ENCODE measurements at regions not wholly inside any gene's neighbourhood (a gene's known extent, or its start where the extent isn't known, plus 50 kb on each side); places are given as distances from the start of the nearest gene placed in this dataset.

DNA sequence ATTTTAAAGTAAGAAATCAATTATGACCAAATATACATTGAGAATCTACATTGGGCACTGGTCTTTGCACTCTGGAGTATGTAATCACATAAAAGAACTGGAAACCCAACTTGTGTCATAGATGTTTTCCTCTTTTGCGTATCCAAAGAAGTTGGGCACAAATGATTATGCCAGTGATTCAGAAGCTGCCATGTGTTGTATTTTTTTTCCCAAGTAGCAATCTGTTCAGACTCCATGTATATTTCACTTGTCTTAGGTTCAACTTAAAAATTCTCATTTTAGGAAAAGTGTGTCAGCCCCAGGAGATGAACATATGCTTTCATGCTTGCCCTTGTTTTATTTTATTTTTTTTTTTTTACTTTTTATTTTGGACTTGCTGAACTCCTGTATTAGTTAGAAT lies 441.5 kb downstream of the PDZRN4 start:
- no peak for DNase-seq
- Histone ChIP-seq H3K9me3 (ENCODE audit: severe bottlenecking) (peaks cover 18% of the 10 kb centered on the region), H3K27me3 (ENCODE audit: insufficient read depth, low read depth, severe bottlenecking) (no peaks in the 10 kb centered on the region), H3K4me3 (ENCODE audit: low read depth, low read length) (no peak overlapping the region), H3K27ac (no peak overlapping the region), H3K36me3 (no peaks in the 10 kb centered on the region)
- TF ChIP-seq, protein P1, sequence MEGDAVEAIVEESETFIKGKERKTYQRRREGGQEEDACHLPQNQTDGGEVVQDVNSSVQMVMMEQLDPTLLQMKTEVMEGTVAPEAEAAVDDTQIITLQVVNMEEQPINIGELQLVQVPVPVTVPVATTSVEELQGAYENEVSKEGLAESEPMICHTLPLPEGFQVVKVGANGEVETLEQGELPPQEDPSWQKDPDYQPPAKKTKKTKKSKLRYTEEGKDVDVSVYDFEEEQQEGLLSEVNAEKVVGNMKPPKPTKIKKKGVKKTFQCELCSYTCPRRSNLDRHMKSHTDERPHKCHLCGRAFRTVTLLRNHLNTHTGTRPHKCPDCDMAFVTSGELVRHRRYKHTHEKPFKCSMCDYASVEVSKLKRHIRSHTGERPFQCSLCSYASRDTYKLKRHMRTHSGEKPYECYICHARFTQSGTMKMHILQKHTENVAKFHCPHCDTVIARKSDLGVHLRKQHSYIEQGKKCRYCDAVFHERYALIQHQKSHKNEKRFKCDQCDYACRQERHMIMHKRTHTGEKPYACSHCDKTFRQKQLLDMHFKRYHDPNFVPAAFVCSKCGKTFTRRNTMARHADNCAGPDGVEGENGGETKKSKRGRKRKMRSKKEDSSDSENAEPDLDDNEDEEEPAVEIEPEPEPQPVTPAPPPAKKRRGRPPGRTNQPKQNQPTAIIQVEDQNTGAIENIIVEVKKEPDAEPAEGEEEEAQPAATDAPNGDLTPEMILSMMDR (IDR thresholded peaks at IDR 0.05; ENCODE audit: low read depth, low read length), result no peak

DNA sequence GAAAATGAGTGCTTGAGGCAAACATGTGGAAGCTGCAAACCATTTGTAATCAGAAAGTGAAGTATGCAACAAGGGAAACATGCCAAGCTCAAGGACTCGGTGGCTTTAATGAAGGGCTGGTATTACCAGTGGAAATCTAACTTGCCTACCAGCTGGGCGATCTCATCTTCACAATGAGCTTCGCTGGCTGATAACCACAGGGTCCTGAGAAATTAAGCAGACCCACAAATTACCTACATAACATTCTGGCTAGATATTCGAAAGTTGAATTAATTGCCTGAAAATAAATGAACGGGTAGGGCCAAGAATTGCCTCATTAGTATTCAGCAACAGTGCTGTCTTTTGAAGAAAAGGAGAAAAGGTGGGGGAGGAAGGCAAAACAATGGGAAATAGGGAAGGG lies 439.4 kb downstream of the PDZRN4 start:
- H3K9me3 ChIP-seq (ENCODE audit: severe bottlenecking), result peaks cover 13% of the 10 kb centered on the region
- H3K27ac ChIP-seq, result no peak overlapping the region
- no peak for DNase-seq
- H3K36me3 ChIP-seq, result no peaks in the 10 kb centered on the region
- TF ChIP-seq, protein P1 (IDR thresholded peaks at IDR 0.05; ENCODE audit: low read depth, low read length), result no peak
- no peaks in the 10 kb centered on the region for H3K27me3 ChIP-seq (ENCODE audit: insufficient read depth, low read depth, severe bottlenecking)
- H3K4me3 ChIP-seq (ENCODE audit: low read depth, low read length), result no peak overlapping the region

DNA sequence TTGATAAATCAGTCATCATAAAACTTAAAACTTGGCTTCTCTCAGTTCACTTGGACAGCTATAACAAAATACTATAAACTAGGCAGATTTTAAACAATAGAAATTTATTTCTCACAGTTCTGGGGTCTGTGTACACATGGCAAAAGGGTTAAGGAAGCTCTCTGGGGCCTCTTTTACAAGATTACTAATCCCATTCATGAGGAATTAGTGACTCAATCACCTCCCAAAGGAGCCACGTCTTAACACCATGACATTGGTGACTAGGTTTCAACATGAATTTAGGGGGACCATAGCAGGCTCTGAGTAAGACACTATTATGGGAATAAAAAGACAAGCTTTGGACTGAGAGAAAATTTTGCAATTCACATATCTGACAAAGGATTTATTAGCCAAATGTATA lies 436.5 kb downstream of the PDZRN4 start:
- Histone ChIP-seq H3K36me3 (no peaks in the 10 kb centered on the region), H3K27ac (no peak overlapping the region), H3K27me3 (ENCODE audit: insufficient read depth, low read depth, severe bottlenecking) (no peaks in the 10 kb centered on the region), H3K4me3 (ENCODE audit: low read depth, low read length) (no peak overlapping the region), H3K9me3 (ENCODE audit: severe bottlenecking) (peaks cover 10% of the 10 kb centered on the region)
- TF ChIP-seq, protein P1 (IDR thresholded peaks at IDR 0.05; ENCODE audit: low read depth, low read length), result no peak
- no peak for DNase-seq
